Upper lobe of left lung (tissue), 4 donors: ENCODE measurements at regions not wholly inside any gene's neighbourhood (a gene's known extent, or its start where the extent isn't known, plus 50 kb on each side); places are given as distances from the start of the nearest gene placed in this dataset.

Experiments used
- CTCF ChIP-seq, 6 experiments: fragments of 450-650 bp in 4 of 6; fragments of 200-600 bp in 2 of 6; sonication (generic) in 2 of 6; IDR thresholded peaks; one replicate each; pipeline ENCODE4 v1.5.1; 2016 to 2019; ENCODE audit warnings: antibody characterized with exemption in 6 of 6
- POLR2AphosphoS5 ChIP-seq, 2 donors: sonication (generic); formaldehyde crosslinking; IDR thresholded peaks; one replicate each; pipeline ENCODE4 v1.5.1; 2017; ENCODE audit warnings: antibody characterized with exemption in 2 of 2

GRCh38 chr18:47434214-47434746 is 182.8 kb upstream of the SKOR2 start:
- TF ChIP-seq CTCF (IDR thresholded peaks at IDR 0.05) = no peak
- TF ChIP-seq POLR2AphosphoS5 (IDR thresholded peaks at IDR 0.05) = no peak
